NCI-H1436 (cell line): ENCODE measurements at regions not wholly inside any gene's neighbourhood (a gene's known extent, or its start where the extent isn't known, plus 50 kb on each side); places are given as distances from the start of the nearest gene placed in this dataset.
"Not testable (repeated sequence)": the region's sequence is repeated elsewhere in the genome, so short reads cannot be mapped to it uniquely, and the experiment has no call there.

Experiments
- DNase-seq: peaks from one replicate; lab custom pipeline; 2025; lab: John Stamatoyannopoulos, UW

DNA sequence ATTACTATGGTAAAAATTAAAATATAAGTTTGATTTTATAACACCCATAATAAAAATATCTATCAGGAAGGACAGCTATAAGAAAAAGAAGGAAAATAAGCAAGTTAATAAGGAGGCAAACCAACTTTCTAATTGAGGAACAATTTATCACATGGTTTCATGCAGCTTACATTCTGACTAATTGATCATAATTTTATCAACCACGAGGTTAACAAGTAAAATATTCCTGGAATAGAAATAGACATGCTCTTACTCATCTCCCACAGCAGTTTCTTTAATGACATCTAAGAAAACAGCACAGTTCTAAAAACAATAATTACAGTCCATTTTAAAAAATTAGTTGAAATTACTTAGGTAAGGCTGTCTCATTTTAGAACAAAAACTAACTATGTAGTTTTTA lies 130.8 kb upstream of the KRR1 start:
- DNase-seq = no peak

DNA sequence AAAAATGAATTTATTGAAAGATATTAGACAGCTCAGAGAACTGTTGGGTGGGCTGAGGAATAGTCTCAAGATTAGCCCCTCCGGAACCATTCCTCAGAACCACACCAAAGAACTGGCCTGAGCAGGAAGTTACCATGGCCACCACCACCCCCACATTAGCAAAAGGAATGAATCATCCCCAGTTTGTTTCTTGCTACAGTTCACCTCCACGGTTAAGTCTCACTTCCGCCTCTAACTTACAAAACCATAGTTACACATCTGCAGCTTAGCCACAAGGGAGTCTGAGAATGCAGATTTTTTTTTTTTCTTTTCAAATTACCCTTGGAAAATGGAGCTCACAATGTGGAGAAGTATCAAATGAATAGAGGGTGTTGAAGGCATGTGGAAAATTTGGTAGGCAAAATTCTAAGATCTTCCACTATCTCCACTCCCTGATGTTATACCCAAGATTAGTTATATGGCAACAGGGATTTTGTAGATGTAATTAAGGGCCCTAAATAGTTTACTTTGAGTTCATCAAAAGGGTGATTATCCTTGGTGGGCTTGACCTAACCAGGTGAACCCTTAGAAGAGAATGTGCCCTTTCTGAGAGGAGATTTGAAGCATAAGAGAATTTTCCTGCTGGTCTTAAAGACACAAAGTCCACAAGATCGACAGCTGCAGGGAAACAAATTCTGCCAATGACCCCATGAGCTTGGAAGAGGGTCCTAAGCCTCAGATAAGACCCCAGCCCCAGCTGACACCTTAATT lies 129.8 kb upstream of the KRR1 start:
- DNase-seq = no peak

DNA sequence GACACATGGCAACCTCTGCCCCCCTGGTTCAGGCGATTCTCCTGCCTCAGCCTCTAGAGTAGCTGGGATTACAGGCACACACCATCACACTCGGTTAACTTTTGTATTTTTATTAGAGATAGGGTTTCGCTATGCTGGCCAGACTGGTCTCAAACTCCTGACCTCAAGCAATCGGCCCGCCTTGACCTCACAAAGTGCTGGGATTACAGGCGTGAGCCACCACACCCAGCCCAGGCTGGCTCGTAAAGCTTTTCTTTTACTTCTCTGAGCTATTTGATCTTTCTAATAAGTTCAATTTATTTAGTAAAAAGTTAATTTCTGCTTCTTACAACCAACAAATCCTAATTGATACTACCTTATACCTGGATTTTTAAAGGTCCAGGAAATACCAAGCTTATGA lies 127.4 kb upstream of the KRR1 start:
- DNase-seq = no peak

DNA sequence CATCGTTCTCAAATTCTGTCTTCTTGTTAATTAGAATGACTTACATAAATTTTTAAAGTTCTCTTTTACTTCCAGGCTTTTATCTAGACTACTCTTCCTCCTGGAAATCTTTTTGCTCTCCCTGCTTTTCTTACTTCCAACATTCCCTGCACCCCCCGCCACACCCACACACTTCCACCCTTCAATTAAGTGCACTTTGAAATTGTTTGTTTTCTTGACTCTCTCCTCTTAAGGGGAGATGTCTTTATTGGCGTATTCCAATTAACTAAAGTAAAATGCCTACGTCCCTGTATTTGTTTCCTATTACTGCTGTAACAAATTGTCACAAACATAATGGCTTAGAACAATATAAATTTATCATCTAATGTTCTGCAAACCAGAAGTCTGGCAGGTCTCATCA lies 125.2 kb upstream of the KRR1 start:
- DNase-seq = no peak

DNA sequence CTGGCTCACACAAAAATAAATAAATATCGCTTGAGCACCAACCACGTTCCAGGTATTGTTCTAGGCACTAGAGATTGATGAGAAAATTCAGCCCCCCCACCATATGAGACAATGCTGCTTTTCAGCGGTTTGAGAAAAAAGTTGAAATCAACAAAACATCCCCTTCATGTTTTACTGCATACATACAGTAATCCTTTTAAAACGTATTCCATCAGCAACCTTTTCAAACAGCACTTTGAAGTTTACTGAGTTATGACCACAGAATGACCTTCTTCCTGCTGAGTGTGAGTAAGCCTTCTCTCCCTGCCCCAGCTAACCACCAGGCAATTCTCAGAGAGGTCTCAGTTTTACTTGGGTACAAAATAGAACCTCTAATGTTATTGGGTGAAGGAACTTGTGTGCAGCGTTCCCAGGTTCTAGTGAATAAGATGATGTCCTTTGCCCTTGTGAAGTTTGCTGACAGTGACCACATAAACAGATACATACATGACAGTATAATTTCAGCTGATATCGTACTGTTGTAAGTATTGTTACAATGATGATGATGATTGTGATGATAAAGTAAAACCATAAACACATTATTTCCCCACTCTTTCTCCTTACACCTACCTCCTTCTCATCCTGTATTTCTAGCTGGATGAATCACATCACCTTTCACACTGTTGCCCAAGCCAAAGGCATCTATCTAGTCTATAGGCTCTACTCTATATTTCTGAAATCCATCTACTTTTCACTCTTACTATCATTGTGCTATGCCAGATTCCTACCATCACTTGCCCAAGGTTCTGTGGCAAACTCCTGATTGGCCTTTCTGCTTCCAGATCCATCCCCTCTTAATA lies 124.4 kb upstream of the KRR1 start:
- no peak for DNase-seq

DNA sequence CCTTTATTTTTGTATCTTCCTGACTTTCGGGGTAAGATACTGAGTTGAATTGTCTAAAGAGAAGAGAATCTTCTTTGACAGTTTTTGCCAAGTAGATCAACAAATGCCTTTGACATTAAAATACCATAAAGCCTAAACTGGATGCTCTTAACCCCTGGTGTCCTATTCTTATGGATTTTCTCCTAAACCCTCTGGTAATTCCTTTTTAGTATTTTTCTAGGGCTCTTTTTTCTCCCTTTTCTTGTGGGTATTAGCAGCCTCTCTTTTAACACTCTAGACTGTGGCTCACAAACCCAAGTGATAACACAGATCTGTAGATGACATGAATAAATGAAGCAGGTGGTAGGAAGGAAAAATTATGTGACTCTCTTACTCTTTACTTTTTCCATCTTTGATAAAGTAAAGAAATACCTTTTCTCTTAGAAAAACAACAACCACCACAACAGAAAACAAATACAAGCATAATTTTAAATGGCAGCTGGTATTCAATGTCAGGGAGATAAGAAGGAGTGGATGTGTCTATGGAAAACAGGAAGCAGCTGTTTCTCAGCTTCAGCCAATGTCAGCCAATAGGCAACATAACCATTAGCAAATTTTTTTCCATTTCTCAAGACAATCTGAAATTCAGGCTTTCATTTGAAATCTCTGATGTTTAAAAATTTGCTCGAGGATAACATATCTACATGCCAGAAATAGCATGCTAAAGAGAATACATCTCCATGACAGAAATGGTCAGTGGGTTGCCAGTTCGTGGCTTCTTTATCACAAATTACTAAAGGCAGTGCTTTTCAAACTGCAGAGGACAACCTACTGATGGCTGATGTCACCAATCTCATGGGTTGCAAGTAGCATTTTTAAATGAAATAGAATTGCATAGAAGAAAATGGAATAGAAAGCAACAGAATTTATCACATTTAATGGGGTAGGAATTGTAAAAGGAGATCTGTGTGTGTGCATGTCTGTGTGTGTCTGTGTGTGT lies 123.1 kb upstream of the KRR1 start:
- DNase-seq = no peak

DNA sequence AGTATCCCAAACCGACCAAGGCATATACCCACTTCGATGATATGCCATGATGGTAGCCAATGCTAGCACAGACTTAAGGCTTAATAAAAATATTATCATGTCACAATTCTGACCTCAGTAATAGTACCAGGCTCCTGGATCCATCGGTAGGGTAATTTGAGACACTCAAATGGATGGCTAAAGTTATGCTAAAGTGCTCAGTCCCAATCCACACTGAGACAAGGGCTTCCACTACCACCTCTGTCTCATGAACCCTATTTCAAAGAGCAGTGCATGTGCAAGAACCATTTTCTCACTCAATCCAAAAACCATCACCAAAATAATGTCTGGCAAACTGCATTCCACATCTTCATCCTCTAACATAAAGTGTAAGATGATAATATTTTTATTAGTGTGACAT lies 122.4 kb upstream of the KRR1 start:
- DNase-seq = no peak

DNA sequence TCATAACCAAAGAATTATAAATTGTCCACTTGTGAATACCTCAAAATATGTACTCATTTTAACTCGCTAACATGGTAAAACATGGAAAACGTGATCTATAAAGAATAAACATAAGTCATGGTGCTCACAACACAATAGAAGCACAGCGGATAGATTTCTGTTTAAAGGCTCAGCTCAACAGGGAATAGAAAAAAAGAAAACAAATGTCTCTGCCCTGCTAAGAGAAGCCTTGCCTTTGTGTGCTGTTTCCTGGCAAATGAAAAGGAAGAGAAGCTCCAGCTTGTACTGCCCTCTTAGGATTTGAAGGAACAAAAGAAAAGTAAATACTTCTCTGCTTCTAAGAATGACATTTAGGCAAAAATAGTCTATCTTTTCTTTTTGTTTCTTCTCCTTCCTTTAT lies 121.0 kb upstream of the KRR1 start:
- DNase-seq = peak; percentile 55

DNA sequence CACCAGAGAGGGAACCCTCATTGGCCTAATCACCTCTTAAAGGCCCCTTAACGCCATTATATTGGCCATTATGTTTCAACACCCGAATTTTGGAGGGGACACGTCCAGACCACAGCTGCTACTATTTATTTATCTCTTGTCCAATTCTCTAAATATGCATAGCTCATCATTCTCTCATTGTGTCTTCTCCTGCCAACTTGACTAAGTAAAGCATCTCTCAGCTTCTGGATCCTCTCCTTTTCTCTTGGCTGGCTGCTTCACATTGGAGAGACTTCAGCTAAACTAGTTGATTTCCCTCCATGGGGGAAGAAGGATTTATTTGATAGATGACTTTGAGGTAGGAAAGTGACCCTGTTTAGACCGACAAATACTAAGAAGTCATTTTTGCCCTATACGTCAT lies 120.4 kb upstream of the KRR1 start:
- no peak for DNase-seq

DNA sequence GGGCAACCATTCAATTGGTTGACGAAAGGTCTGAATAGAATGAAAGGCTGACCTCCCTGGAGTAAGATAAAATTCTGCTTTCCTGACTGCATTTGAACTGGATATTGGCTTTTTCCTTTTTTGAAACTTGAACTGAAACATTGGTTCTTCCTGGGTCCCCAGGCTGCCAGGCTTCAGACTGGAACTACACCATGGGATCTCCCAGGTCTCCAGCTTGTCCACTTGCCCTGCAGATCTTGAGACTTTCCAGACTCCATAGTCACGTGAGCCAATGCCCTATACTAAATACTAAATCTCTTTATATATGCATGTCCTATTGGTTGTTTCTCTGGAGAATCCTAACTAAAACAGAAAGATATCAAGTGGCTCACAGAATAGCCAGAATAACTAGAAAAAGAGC lies 118.7 kb upstream of the KRR1 start:
- no peak for DNase-seq

DNA sequence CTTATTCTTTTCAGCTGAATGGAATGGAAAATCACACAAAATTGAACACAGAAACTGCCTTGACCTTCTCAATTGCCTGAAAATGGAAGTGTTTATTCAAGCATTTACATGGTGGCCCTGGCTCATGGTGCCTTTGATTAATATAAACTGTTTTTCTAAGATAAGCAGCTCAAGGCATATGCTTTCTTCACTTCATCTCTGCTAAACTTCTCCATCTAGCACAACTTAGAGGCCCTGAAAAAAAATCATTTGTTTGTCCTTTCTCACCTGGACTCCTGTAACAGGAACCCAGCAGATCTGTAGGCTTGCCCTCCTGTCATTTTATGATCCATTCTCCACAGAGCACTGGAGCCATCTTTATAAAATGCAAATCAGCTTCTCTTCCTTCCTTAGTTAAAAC lies 117.5 kb upstream of the KRR1 start:
- no peak for DNase-seq

DNA sequence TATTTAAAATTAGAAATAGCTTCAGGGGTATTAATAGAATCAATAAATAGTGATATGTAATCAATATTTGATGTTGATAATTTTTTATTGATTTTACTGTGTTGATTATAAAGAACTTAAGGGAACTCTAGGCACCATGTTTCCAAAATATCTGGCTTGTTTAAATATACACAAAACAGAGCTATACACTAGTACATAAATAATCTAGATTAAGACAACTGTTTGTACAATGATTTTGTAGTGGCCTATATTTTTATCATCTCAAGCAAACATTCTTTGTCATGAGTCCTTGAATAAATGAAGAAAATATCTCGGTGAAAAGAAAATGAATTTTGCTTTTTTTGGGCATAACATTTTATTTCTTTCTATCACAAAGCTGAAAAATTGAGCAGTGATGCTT lies 117.1 kb upstream of the KRR1 start:
- DNase-seq = no peak

DNA sequence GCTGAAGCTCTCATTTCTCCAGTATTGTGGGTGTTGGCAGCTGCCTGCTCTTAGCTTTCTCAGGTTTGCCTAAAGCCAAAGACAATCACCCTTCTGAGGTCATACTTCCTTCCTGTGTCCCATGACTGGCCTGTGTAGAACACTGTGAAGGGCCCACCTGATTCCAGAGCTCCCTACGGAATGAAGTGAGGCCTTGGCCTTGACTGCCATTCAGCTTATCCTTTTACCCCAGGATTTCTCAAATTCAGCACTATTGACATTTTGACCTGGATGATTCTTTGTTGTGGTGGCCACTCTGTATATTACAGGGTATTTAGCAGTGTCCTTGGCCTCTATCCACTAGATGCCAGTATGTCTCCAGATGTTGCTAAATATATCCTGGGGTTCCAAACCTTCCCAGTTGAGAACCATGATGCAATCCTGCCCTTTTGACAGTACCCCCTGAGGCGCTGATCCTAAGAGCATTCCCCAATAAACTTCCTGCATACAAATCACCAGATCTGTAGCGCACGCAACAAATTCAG lies 112.3 kb upstream of the KRR1 start:
- DNase-seq = no peak

DNA sequence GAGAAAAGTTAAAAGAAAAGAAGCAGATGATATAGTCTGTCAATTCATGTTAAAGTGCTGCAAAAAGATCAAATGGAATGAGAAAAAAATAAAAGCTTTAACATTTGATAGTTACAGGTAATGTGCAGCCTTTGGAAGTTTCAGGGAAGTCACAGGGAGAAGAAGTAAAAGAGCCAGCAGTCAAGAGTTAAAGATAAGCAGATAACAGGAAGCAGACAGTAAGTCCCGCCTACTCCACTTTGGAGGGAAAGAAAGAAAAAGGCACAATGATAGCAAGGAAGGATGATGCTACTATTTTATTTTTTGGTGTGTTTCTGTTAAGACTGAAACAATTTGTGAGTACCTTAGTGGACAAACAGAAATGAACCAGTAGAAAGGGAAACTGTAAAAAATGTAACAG lies 111.1 kb upstream of the KRR1 start:
- DNase-seq = no peak

DNA sequence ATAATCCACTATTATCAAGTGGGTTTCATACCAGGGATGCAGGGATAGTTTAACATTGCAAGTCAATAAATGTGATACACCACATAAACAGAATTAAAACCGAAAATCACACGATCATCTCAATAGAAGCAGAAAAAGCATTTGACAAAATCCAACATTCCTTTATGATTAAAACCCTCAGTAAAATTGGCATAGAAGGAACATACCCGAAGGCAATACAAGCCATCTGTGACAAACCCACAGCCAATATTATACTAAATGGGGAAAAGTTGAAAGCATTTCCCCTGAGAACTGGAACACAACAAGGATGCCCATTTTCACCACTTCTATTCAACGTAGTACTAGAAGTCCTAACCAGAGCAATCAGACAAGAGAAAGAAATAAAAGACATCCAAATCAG lies 103.0 kb upstream of the KRR1 start:
- not testable (repeated sequence) for DNase-seq

DNA sequence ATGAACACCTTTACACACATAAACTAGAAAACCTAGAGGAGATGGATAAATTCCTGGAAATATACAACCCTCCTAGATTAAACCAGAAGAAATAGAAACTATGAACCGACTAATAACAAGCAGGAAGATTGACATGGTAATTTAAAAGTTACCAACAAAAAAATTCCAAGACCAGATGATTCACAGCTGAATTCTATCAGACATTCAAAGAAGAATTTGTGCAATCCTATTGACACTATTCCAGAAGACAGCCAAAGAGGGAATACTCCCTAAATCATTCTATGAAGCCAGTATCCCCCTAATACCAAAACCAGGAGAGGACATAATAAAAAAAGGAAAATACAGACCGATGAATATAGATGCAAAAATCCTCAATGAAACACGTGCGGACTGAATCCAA lies 102.6 kb upstream of the KRR1 start:
- no peak for DNase-seq

DNA sequence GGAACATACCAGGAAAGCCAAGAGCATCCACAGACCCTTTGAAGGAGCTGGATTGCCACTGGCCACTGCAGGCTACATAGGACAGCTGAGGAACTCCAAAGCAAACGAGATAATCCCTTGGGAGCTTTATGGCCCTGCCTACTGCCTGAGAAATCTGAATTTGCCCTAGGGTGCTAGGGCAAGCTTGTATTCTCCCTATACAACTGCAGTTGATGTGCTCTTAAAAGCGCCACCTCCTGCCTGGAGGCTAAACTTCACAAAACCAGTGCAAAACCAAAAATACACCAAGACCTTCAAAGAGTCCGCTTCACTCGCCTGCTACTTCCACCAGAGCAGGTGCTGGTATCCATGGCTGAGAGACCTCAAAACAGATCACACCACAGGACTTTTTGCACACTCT lies 99.6 kb upstream of the KRR1 start:
- no peak for DNase-seq

DNA sequence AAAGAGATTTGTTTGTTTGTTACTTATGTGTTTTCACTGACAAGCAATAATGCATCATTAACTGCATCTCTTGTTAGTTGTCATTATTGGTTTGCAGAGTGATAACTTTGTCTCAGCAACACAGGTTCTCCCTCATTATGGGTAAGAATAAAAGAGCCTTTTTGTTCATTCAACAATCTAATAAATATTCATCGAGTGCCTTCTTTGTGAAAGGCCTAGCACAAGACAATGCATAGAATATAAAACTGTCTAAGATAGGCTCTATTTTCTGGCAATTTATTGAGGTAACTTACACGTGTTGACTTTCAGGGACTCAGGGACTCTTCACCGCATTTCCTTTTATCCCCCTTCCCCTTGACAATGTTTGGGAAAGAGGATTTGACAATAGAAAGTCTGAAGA lies 95.5 kb upstream of the KRR1 start:
- DNase-seq = no peak

DNA sequence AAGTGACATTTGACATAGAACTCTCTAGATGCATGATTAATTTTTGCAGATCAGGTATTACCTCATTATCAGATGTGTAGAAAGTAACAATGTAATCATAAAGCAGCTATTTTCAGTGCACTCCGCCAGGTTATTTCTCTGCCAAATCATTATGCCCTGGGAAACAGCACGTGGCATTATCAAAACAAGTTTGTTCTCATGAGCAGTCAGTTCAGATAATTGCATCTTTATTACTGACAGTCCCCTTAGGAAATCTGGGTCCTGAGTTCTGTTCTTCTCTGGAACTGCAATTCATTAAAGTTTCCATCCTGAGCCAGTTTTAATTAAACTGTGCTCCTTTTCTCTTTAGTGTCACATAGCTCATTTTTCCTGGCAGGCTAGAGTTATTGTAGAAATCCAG lies 94.7 kb upstream of the KRR1 start:
- DNase-seq = no peak

DNA sequence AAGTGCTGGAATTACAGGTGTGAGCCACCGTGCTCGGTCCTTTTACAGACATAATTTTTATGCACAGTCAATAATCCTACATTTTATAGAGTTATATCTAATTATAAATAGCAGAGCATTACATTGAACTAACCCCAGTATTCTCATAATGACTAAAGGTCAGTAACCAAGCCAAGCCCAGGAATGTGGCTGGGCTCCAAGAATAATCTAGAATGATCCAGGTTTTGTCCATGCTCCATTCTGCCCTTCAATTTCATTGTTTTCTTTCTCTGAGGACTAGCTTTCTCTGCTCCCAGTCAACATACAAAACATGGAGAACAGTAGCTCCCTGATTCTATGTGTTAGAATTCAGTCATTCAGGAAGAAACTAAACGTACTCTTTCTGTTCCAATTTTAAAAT lies 92.1 kb upstream of the KRR1 start:
- DNase-seq = no peak

DNA sequence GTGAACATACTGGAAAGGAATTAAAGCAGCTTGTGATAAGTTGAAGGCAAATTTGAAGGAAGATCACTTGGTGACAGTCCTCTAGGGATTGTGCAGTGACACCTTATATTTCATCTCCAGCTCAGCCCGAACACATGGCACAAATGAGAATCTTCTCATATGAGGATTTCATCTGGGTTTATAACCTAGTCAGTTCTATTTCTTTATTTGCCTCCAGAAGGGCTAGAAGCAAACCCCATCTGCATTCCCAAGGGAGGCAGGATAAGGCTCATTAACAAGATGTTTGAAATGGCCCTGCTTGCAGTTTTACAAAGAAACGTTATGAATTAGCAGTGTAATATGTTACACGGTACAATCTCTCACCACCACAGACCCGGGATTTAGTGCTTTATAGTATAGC lies 90.7 kb upstream of the KRR1 start:
- peak; percentile 9 for DNase-seq

DNA sequence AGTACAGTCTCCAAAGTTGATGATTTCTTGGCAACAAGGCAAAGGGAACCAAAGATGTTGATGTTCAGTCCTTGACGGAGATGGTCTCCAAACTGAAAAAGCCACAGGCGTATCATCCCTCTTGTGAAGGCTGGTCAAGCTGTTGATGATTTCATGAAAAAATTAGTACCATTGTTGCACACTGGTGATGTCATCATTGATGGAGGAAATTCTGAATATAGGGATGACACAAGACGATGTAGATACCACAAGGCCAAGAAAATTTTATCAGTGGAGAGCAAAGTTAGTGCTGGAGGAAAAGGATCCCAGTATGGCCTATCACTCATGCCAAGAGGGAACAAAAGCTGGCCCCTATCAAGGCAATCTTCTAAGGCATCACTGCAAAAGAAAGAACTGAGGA lies 88.7 kb upstream of the KRR1 start:
- no peak for DNase-seq
